HG02610 (cell line): ENCODE measurements at regions not wholly inside any gene's neighbourhood (a gene's known extent, or its start where the extent isn't known, plus 50 kb on each side); places are given as distances from the start of the nearest gene placed in this dataset.
A peak's percentile ranks its signal among the peaks of the same experiment; 100 is the strongest.
"Not testable (repeated sequence)": the region's sequence is repeated elsewhere in the genome, so short reads cannot be mapped to it uniquely, and the experiment has no call there.

Experiments
- ATAC-seq: cut with Tn5 transposase; IDR thresholded peaks from one replicate; pipeline ENCODE4 v1.9.1; 2021; ENCODE audit warnings: mild to moderate bottlenecking, moderate library complexity; ENCODE audit not compliant: unreplicated experiment

- no peak for ATAC-seq
Observed at GRCh38 chr15:93968773-93969172, 262.6 kb upstream of the MCTP2 start.

GRCh38 chr15:93965304-93965908 lies 266.0 kb upstream of the MCTP2 start:
- no peak for ATAC-seq

- no peak for ATAC-seq
Observed at GRCh38 chr15:93954985-93955571, 276.3 kb upstream of the MCTP2 start.

DNA sequence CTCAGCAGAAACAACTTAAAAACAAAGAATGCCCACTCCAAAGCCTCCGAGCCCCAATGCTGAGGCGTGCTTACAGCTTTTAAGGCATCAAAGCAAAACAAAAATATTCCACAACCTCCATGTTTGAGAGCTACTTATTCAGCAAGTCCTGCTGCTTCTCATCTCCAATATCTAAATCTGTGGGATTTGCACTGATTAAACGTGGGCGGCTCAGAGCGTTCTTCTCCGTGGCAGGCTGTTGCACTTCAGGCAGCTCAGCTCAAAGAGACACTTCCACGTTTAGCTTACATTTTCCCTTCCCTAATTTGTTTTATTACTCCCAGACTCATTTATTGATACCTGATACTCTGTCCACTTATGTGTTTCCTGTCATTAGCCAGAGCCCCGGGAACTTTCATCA lies 282.6 kb upstream of the MCTP2 start:
- no peak for ATAC-seq

DNA sequence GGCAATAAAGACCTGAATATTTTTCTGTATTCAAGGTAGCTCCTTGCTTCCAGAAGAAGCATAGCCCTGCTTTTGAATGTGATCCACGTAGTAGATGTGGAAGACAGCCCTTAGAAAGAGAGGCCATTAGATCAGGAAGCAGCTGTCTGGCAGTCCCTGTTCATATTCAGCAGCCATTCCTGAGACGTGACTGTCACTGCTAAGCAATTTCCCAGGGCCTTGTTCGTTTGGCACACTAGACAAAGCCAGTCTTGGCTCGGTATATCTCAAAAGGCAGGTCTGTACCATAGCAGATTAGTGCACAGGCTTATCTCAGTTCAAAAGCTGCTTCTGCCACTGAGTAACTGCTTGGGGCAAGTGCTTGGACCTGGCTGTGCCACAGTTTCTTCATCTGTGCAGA lies 287.8 kb upstream of the MCTP2 start:
- no peak for ATAC-seq

DNA sequence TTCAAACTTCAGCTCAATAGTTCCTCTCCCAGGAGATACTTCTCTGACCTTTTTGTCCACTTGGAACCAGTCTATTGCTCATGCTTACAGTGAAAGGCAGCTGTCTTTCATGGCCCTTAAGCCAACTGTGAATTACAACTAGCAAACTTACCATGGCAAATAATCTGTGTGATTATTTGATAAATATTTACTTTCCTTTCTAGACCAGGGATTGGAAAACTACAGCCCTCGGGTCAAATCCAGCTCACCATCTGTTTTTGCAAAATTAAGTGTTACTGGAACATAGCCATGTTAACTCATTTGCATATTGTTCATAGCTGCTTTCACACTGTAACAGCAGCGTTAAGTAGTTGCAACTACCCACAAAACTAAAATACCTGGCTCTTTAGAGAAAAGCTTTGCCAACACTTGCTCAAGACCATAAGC lies 289.1 kb upstream of the MCTP2 start:
- no peak for ATAC-seq

- ATAC-seq = no peak
Observed at GRCh38 chr15:93941697-93942096, 289.7 kb upstream of the MCTP2 start.

DNA sequence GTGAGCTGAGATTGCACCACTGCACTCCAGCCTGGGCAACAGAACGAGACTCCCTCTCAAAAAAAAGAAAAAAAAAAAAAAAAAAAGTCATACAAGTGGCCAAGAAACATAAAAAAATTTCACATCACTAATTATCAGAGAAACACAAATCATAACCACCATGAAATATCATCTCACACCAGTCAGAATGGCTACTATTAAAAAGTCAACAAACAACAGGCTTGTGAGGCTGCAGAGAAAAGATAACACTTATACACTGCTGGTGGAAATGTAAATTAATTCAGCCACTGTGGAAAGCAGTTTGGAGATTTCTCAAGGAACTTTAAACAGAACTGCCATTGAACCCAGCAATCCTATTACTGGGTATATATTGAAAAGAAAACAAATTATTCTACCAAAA lies 291.1 kb upstream of the MCTP2 start:
- ATAC-seq = no peak

- ATAC-seq = peak; percentile 83
Observed at GRCh38 chr15:93932164-93932776, 299.1 kb upstream of the MCTP2 start.

DNA sequence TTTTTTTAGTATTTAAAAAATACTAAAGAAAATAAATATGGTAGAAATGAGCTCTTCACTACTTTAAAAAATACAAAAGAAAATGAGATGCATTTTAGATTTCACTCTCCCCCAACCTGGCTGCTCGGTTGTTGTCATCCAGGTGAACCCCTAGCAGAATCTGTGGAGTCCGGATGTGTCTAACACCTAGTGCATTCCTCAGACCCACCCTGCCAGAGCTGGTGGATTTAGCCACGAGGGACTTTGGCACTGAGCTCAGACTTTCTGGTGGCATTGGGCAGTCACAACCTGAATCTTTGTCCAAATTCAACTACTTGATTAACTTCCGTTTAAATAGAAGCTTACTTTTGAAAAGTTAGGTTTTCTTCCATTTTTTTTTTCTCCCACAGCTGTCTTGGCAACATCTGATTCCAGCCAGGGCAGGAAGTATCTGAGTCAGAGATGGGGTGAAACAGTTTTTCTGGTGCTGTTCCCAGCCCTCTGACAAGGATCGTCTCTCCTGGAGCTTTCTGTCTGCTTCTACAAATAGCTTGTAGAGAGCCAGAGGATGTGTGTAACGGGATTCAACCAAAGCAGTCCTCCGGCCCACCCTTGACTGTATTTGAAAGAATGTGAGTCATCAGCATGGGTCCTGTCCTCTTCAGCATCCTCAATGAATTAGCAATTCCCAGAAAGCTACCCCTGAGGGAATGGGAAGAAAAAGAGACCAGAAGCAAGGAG lies 301.8 kb upstream of the MCTP2 start:
- no peak for ATAC-seq

DNA sequence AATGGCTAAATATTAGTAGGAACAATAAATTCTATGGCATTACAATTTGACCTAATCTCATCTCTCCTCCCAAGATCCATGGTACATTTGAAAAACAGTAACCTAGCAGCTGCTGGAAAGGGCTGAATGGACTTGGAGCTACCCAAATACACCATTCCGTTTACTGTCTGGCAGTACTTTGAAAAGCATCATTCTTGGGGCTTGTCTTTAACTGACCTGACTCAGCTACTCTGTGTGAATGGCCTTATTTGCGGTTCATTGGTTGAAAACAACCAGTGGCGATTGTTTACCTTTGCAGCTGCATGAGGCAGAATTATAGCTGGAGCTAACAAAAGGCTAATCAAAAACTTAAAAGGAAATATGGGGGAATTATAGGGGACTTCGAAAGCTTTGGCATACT lies 311.2 kb upstream of the MCTP2 start:
- ATAC-seq = no peak

- not testable (repeated sequence) for ATAC-seq
Observed at GRCh38 chr15:93918801-93919200, 312.6 kb upstream of the MCTP2 start.

DNA sequence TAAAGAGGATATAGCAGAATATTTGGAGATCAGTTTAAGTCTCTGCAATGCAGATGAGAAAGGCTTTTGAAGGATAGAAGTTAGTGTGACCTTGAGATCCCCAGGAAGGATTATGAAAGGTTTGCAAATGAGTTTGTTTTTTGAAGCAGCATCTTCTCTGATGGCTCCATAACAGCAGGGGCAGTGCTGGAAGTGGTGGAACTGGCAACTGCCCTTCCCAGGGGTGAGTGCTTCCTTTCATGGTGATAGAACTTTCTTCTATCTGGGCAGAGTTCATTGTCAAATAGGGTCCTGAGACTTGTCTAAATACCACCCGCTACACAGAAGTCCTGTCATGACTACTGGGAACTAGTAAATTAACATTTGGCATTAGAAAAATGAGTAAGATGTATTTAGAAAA lies 314.2 kb upstream of the MCTP2 start:
- ATAC-seq = no peak

DNA sequence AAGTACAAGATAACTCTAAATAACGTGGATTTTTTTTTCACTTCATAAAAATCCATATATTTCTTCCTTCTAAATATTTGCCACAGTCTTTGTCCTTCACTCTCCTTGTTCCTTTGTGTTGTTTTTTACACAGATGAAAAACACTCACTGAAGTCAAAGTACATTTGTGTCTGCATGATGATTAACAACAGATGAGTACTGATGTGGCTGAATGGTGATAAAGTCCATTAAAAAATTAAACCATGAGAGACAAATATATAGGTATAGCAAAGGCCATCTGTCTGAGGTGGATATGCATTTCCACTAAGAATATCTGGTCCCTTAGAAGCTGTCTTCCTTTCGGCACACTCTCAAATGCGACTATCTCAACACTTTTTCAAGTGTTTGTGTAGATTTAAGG lies 317.5 kb upstream of the MCTP2 start:
- no peak for ATAC-seq

DNA sequence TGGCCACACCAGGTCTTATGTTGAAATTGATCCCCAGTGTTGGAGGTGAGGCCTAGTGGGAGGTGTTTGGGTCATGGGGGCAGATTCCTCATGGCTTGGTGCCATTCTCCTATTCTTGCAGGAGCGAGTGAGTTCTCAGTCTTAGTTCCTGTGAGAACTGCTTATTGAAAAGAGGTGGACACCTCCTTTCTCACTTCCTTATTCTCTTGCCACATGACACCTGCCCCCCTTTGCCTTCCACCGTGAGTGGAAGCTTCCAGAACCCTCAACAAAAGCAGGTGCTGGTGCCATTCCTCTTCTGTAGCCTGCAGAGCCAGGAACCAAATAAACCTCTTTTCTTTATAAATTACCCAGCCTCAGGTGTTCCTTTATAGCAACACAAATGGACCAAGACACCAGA lies 318.1 kb upstream of the MCTP2 start:
- ATAC-seq = no peak

- ATAC-seq = no peak
Observed at GRCh38 chr15:93900476-93901400, 330.6 kb upstream of the MCTP2 start.

DNA sequence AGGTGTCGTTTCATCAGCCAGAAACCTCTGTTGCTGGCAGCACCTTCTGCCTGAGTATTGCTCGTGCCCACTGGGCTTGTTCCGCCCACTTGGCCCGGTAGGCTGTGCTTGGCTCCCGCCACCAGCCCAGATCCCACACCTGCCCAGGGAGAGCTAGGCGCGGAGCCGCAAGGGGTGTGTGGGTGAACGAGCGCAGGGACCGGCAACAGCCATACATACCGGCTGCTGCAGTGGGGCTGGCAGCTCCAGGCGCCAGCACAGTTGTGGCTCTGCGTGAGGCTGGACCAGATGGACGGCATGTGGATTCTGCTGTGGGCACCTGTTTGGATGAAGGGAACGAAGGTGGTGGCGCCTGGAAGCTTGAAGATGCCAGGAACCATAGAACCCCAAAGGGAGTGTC lies 331.5 kb upstream of the MCTP2 start:
- no peak for ATAC-seq

- no peak for ATAC-seq
Observed at GRCh38 chr15:93897377-93897776, 334.0 kb upstream of the MCTP2 start.

DNA sequence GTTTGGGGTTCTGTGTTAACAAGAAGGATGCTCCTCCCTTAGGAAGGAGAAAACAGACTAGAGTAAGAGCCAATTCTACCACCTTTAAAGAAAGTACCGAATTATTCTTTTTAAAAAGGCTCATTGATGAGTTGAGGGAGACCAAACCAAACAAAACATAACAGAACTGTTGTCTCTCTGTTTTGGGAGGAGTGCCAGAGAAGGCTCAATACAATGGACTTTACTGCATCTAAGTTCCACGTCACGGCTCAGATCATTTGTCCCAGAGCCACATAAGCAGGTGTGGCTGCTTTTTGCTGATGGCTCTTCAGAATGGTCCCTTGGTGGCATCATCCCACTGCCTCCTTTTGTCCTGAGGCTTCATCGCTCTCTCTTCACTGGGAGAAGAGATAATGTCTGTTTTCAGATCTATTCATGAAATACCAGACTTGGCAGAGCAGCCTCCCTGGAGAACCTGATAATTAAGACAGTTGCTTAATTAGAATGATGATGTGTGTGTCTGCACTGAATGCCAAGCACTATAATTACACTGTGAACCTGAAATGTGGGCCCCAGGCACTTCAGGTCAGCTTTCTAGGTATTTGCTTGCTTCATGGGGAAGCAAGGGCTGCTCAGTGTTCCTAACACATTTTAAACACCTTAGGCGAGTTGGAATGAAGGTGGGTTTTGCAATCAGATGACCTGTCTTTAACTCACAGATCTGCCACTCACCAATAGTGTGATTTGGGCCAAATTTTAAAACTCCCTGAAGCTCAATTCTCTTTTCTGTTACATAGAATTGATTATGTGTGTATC lies 335.2 kb upstream of the MCTP2 start:
- no peak for ATAC-seq

- ATAC-seq = no peak
Observed at GRCh38 chr15:93894438-93895036, 336.8 kb upstream of the MCTP2 start.
